HFFc6 (cell line): ENCODE measurements at regions not wholly inside any gene's neighbourhood (a gene's known extent, or its start where the extent isn't known, plus 50 kb on each side); places are given as distances from the start of the nearest gene placed in this dataset.

ENCODE experiments used
- DNase-seq: peaks from one replicate; pipeline ENCODE4 v3.0.0-alpha.2; 2018
- H3K27ac Mint-ChIP-seq: 2 replicates; pipeline ENCODE4 v1.8.0; 2020; ENCODE audit warnings: mild to moderate bottlenecking, mixed read lengths
- H3K27me3 Mint-ChIP-seq: 2 replicates; pipeline ENCODE4 v1.8.0; 2021; ENCODE audit warnings: mild to moderate bottlenecking, moderate library complexity, mixed read lengths; ENCODE audit not compliant: insufficient read depth
- H3K36me3 Mint-ChIP-seq: 2 replicates; pipeline ENCODE4 v1.8.0; 2021; ENCODE audit warnings: low read depth, mixed read lengths
- H3K4me1 Mint-ChIP-seq: 2 replicates; pipeline ENCODE4 v1.8.0; 2020; ENCODE audit warnings: low read depth, mixed read lengths
- H3K4me3 Mint-ChIP-seq: 2 replicates; pipeline ENCODE4 v1.8.0; 2020; ENCODE audit warnings: mild to moderate bottlenecking, moderate library complexity, mixed read lengths
- H3K9me3 Mint-ChIP-seq: 2 replicates; pipeline ENCODE4 v1.8.0; 2020; ENCODE audit warnings: mild to moderate bottlenecking, mixed read lengths
- TF ChIP-seq, protein P1 (sequence below): fragments of 200-600 bp; sonication (generic); IDR thresholded peaks from 2 replicates; pipeline ENCODE4 v1.5.0; 2021; ENCODE audit warnings: antibody characterized with exemption, mild to moderate bottlenecking

DNA sequence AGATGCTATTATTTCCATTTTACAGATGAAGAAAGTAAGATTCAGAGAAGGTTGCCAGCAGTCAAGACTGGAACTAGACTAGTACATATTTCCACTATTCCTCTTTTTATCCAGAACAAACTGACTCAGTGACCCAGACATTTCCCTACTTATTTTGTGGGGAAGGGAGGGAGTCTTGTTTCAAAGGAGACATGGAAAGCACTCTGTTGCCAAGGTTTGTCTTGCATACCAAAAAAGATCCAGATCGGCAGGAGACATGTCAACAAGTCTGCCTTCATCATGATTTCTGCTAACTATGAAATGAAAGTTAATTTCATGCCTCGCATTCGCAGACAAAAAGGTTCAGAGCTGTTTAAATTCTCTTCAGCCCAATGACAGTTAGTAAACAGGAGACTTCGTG lies 328.3 kb downstream of the DHX15 start:
- TF ChIP-seq, protein P1, sequence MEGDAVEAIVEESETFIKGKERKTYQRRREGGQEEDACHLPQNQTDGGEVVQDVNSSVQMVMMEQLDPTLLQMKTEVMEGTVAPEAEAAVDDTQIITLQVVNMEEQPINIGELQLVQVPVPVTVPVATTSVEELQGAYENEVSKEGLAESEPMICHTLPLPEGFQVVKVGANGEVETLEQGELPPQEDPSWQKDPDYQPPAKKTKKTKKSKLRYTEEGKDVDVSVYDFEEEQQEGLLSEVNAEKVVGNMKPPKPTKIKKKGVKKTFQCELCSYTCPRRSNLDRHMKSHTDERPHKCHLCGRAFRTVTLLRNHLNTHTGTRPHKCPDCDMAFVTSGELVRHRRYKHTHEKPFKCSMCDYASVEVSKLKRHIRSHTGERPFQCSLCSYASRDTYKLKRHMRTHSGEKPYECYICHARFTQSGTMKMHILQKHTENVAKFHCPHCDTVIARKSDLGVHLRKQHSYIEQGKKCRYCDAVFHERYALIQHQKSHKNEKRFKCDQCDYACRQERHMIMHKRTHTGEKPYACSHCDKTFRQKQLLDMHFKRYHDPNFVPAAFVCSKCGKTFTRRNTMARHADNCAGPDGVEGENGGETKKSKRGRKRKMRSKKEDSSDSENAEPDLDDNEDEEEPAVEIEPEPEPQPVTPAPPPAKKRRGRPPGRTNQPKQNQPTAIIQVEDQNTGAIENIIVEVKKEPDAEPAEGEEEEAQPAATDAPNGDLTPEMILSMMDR: no peak
- Mint-ChIP-seq H3K9me3 (peaks cover 2% of the 10 kb centered on the region; the same call in 1 of the 2 replicates), H3K27me3 (no peaks in the 10 kb centered on the region; the same call in none of the 2 replicates), H3K4me3 (no peak overlapping the region), H3K4me1 (no peaks in the 10 kb centered on the region), H3K27ac (no peak overlapping the region), H3K36me3 (no peaks in the 10 kb centered on the region)
- DNase-seq: no peak

DNA sequence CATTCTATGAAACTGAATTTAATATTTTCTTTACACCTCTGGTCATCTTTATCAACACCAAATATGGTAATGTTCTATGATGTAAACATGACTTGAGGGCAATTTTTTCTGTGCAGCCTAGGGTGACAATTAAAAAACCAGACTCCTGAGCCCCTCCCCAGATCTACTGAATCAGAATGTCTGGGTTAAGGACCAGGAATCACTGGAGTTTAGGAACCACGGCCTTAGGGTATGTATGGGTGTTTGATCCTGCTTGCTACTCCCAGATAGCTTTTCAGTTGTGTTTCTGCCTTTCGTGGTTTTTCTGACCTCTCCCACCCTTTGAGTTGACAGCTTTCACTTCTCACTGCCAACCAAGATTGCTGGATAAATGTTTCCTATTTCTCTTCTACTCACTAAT lies 332.2 kb downstream of the DHX15 start:
- peaks cover 15% of the 10 kb centered on the region; the same call in 1 of the 2 replicates for H3K9me3 Mint-ChIP-seq
- H3K4me3 Mint-ChIP-seq: no peak overlapping the region
- H3K27ac Mint-ChIP-seq: no peak overlapping the region
- no peaks in the 10 kb centered on the region; the same call in 1 of the 2 replicates for H3K27me3 Mint-ChIP-seq
- TF ChIP-seq, protein P1: no peak
- no peak for DNase-seq
- H3K4me1 Mint-ChIP-seq: no peaks in the 10 kb centered on the region
- H3K36me3 Mint-ChIP-seq: peaks cover 5% of the 10 kb centered on the region; the same call in 1 of the 2 replicates

DNA sequence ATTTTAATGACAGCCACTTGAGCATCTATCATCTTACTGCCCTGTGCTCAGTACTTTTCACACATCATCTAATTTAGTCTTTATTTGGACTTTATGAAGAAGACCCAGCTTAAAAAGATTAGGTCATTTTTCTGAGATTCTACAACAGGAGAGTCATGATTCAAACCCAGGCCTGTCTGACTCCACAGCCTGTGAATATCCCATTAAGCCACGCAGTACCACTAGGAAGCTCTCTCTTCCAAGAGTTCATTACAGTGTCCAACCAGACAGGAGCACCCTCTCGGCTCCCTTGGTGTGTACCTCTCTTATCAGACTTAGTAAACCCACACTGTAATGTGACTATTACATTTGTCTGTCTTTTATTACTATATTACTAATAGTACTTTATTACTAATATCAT lies 332.8 kb downstream of the DHX15 start:
- Mint-ChIP-seq H3K9me3 (peaks cover 20% of the 10 kb centered on the region; the same call in 1 of the 2 replicates), H3K27me3 (no peaks in the 10 kb centered on the region; the same call in 1 of the 2 replicates), H3K36me3 (peaks cover 5% of the 10 kb centered on the region; the same call in 1 of the 2 replicates), H3K27ac (no peak overlapping the region), H3K4me3 (no peak overlapping the region), H3K4me1 (no peaks in the 10 kb centered on the region)
- TF ChIP-seq, protein P1: no peak
- no peak for DNase-seq

DNA sequence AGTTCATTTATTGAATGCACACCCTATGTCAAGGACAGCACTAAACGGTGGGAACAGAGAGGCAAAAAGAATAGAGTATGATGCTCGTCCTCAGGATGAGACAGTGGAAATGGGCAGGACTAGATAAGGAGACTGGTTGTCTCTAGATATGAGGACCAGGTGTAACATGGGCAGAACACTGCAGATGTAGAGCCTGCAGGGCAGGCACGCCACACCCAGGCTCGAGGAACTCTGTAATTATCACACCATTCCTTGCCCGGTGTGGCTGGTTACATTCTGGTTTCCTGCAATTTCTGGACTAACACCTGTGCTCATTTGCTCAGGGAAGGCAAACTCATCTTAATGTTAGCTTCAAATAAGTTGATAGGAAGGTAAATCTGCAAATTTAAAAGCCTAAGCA lies 334.4 kb downstream of the DHX15 start:
- Mint-ChIP-seq H3K4me1 (no peaks in the 10 kb centered on the region), H3K27ac (no peak overlapping the region), H3K4me3 (no peak overlapping the region), H3K36me3 (peaks cover 5% of the 10 kb centered on the region; the same call in 1 of the 2 replicates), H3K9me3 (peaks cover 20% of the 10 kb centered on the region; the same call in 1 of the 2 replicates), H3K27me3 (no peaks in the 10 kb centered on the region; the same call in 1 of the 2 replicates)
- DNase-seq: no peak
- TF ChIP-seq, protein P1: no peak

DNA sequence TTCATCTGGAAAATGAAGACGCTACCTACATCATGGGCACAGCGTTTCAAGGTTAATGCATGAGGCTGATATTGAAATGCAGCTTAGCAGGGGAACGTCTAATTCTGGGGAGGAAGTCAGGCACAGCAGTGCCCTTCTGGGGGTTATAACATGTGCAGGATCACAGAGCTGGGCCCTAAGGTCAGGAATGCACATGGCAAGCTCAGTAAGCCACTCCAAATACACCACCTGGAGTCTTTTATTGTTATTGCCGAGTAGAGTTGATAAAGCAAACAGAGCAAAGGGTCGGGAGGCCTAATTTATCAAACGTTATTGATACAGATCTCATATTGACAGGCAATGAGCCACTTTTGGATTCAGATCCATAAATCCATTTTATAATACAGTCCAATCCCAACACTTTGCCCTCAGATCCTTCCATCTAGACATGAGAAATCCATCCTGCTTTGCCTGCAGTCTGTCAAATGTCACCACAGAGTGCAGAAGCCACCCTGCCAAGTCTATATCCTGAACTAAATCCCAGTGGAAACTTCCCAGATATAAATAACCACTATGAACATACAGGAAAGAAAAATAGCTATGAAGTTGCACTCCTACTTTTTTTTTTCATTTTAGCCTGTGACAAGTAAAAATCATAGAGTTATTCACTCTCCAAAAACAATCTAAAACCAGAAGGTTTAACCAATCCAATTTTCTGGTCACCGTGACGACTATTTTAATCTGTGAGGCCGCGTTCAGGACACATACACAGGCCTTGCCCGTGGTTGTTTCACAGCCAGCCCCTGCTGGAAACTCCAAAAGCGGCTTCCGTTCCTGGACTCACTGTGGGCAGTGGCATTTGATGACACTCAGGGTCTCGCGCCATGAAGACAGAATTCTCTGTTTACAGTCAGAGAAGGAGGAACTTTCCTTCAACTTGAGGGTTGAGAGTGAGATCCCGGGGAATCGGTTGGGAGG lies 335.4 kb downstream of the DHX15 start:
- TF ChIP-seq, protein P1: no peak
- Mint-ChIP-seq H3K9me3 (peaks cover 24% of the 10 kb centered on the region; the same call in 1 of the 2 replicates), H3K27ac (no peak overlapping the region), H3K4me3 (no peak overlapping the region), H3K27me3 (no peaks in the 10 kb centered on the region; the same call in 1 of the 2 replicates), H3K36me3 (peaks cover 5% of the 10 kb centered on the region; the same call in 1 of the 2 replicates), H3K4me1 (no peaks in the 10 kb centered on the region)
- no peak for DNase-seq
